GM21576 (cell line): ENCODE measurements at regions not wholly inside any gene's neighbourhood (a gene's known extent, or its start where the extent isn't known, plus 50 kb on each side); places are given as distances from the start of the nearest gene placed in this dataset.
A peak's percentile ranks its signal among the peaks of the same experiment; 100 is the strongest.

Experiments
- ATAC-seq: cut with Tn5 transposase; IDR thresholded peaks from one replicate; pipeline ENCODE4 v1.9.1; 2021; ENCODE audit warnings: mild to moderate bottlenecking, moderate library complexity; ENCODE audit not compliant: unreplicated experiment

GRCh38 chr9:2559192-2560152 is 62.1 kb upstream of the VLDLR start:
- no peak for ATAC-seq

GRCh38 chr9:2560180-2560579 is 61.4 kb upstream of the VLDLR start:
- no peak for ATAC-seq

GRCh38 chr9:2565676-2566340 is 55.8 kb upstream of the VLDLR start:
- no peak for ATAC-seq

GRCh38 chr9:2567922-2568321 is 53.7 kb upstream of the VLDLR start:
- no peak for ATAC-seq

GRCh38 chr9:2568689-2569088 is 52.9 kb upstream of the VLDLR start:
- ATAC-seq = no peak

- peak; percentile 87 for ATAC-seq
These were observed 50.7 kb upstream of the VLDLR start for GRCh38 chr9:2570615-2571479.
